Smooth muscle cell (in vitro differentiated cells): ENCODE measurements at regions not wholly inside any gene's neighbourhood (a gene's known extent, or its start where the extent isn't known, plus 50 kb on each side); places are given as distances from the start of the nearest gene placed in this dataset.

Experiments used
- DNase-seq: peaks from one replicate; lab custom pipeline; 2025; ENCODE audit not compliant: unreplicated experiment; lab: John Stamatoyannopoulos, UW
- H2AFZ ChIP-seq: fragments of 200-600 bp; sonication (generic); 2 replicates; pipeline ENCODE4 v1.6.0; 2016; ENCODE audit warnings: antibody characterized with exemption, low read depth, mild to moderate bottlenecking
- H3F3A ChIP-seq: fragments of 200-600 bp; sonication (generic); 2 replicates; pipeline ENCODE4 v1.6.0; 2017; ENCODE audit warnings: antibody characterized with exemption, low read depth
- H3K27ac ChIP-seq: fragments of 200-600 bp; sonication (generic); 2 replicates; pipeline ENCODE4 v1.5.1; 2016; ENCODE audit warnings: low read depth, mild to moderate bottlenecking
- H3K27me3 ChIP-seq: fragments of 200-600 bp; sonication (generic); 2 replicates; pipeline ENCODE4 v1.6.1; 2016; ENCODE audit warnings: low read depth, mild to moderate bottlenecking
- H3K36me3 ChIP-seq: fragments of 200-600 bp; sonication (generic); 2 replicates; pipeline ENCODE4 v1.5.1; 2016; ENCODE audit warnings: low read depth
- H3K4me1 ChIP-seq: fragments of 200-600 bp; sonication (generic); 2 replicates; pipeline ENCODE4 v1.5.1; 2016; ENCODE audit warnings: low read depth
- H3K4me2 ChIP-seq: fragments of 200-600 bp; sonication (generic); 2 replicates; pipeline ENCODE4 v1.6.0; 2016; ENCODE audit warnings: mild to moderate bottlenecking
- H3K4me3 ChIP-seq: fragments of 200-600 bp; sonication (generic); 2 replicates; pipeline ENCODE4 v1.5.1; 2016; ENCODE audit warnings: mild to moderate bottlenecking
- H3K79me2 ChIP-seq: fragments of 200-600 bp; sonication (generic); 2 replicates; pipeline ENCODE4 v1.6.0; 2016; ENCODE audit warnings: low read depth, mild to moderate bottlenecking
- H3K9ac ChIP-seq: fragments of 200-600 bp; sonication (generic); 2 replicates; pipeline ENCODE4 v1.6.0; 2016; ENCODE audit warnings: low read depth
- H3K9me3 ChIP-seq: fragments of 200-600 bp; sonication (generic); replicated peaks from 2 replicates; pipeline ENCODE4 v1.5.1; 2016; ENCODE audit warnings: low read depth
- H4K20me1 ChIP-seq: fragments of 200-600 bp; sonication (generic); 2 replicates; pipeline ENCODE4 v1.6.0; 2016; ENCODE audit warnings: low read depth
- CTCF ChIP-seq: fragments of 200-600 bp; sonication (generic); IDR thresholded peaks from 2 replicates; pipeline ENCODE4 v1.5.1; 2017; ENCODE audit warnings: borderline replicate concordance, mild to moderate bottlenecking, antibody characterized with exemption; ENCODE audit not compliant: insufficient read depth, poor library complexity, severe bottlenecking
- WGBS: methylation state at CpG from one replicate; pipeline ENCODE4 v1.1.7; 2016; ENCODE audit warnings: low lambda C conversion rate; 5-methylcytosine and 5-hydroxymethylcytosine counted together

GRCh38 chr13:24022568-24022967 is 125.3 kb upstream of the C1QTNF9B start:
- Histone ChIP-seq H3K27ac (no peak overlapping the region), H3K4me1 (no peaks in the 10 kb centered on the region), H3K9ac (no peak overlapping the region), H3K79me2 (no peaks in the 10 kb centered on the region), H3K27me3 (no peaks in the 10 kb centered on the region), H4K20me1 (no peaks in the 10 kb centered on the region), H2AFZ (no peak overlapping the region), H3F3A (no peaks in the 10 kb centered on the region), H3K4me2 (no peak overlapping the region), H3K4me3 (no peak overlapping the region), H3K36me3 (no peaks in the 10 kb centered on the region), H3K9me3 (no peaks in the 10 kb centered on the region)
- DNase-seq: no peak
- no peak for TF ChIP-seq CTCF

- H4K20me1 ChIP-seq: no peaks in the 10 kb centered on the region
- H3K27ac ChIP-seq: no peak overlapping the region
- H3K27me3 ChIP-seq: no peaks in the 10 kb centered on the region
- no peak for DNase-seq
- H3K36me3 ChIP-seq: no peaks in the 10 kb centered on the region
- no peaks in the 10 kb centered on the region for H3F3A ChIP-seq
- H2AFZ ChIP-seq: no peak overlapping the region
- WGBS: 83% methylated on average over 1 of the region's 1 CpG
- H3K9ac ChIP-seq: no peak overlapping the region
- no peak overlapping the region for H3K4me2 ChIP-seq
- H3K4me3 ChIP-seq: no peak overlapping the region
- no peaks in the 10 kb centered on the region for H3K9me3 ChIP-seq
- TF ChIP-seq CTCF: no peak
- H3K79me2 ChIP-seq: no peaks in the 10 kb centered on the region
- H3K4me1 ChIP-seq: no peaks in the 10 kb centered on the region
Measured at GRCh38 chr13:24023073-24023472, 125.8 kb upstream of the C1QTNF9B start.

- Histone ChIP-seq H3K27me3 (no peaks in the 10 kb centered on the region), H3K36me3 (no peaks in the 10 kb centered on the region)
Measured at GRCh38 chr13:24027494-24027893, 130.2 kb upstream of the C1QTNF9B start.

More at GRCh38 chr13:24027494-24027893, 130.2 kb upstream of the C1QTNF9B start:
- no peaks in the 10 kb centered on the region for H3K4me1 ChIP-seq
- no peak overlapping the region for H3K27ac ChIP-seq
- H3K9ac ChIP-seq: no peak overlapping the region
- no peak overlapping the region for H2AFZ ChIP-seq
- DNase-seq: no peak
- H3K9me3 ChIP-seq: no peaks in the 10 kb centered on the region
- no peaks in the 10 kb centered on the region for H4K20me1 ChIP-seq
- H3K4me3 ChIP-seq: no peak overlapping the region
- 78% methylated on average over 4 of the region's 4 CpGs for WGBS
- TF ChIP-seq CTCF: no peak
- no peaks in the 10 kb centered on the region for H3K79me2 ChIP-seq
- H3K4me2 ChIP-seq: no peak overlapping the region
- H3F3A ChIP-seq: no peaks in the 10 kb centered on the region
